ENCODE measurements at regions not wholly inside any gene's neighbourhood (a gene's known extent, or its start where the extent isn't known, plus 50 kb on each side); places are given as distances from the start of the nearest gene placed in this dataset.
A peak's percentile ranks its signal among the peaks of the same experiment; 100 is the strongest.

DNA sequence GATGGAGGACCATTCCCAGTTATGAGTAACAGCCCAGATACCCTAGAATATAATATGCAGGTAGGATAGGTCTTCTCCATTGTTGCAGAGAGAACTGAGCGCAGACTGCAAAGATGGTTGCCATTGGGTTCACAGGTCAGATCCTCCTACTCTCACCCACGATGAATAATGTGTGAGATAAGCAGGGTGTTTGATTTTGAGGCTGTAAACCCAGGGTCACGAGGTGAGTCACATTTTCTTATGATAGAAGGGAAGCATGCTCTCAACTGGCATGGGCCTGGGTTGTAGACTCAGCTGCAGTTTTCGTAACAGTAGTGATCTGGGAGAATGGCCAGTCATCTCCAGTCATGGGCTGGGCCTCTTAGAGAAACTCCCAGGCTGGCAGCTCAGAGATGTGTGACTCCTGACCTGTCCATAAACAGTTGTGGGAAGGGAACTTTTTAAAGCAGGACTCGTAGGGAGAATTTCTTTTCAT is 74.2 kb downstream of the CD164 start:
- TF ChIP-seq EP300 (IDR thresholded peaks at IDR 0.05) (no peak), POLR2AphosphoS5 (IDR thresholded peaks at IDR 0.05) (peak; percentile 43)
- 36 to 58% methylated on average over 4 to 5 of the region's 5 CpGs for WGBS, 2 donors (ENCODE audit: low coverage in 1 of 2)
- peak; percentile 89 for ATAC-seq
- Histone ChIP-seq H3K9me3 (no peaks in the 10 kb centered on the region), H3K27ac (peak overlapping the region in 1 of 4 donors; percentile 18), H3K4me1 (peaks cover 3 to 30% (median 5%) of the 10 kb centered on the region in 3 donors), H3K27me3 (no peaks in the 10 kb centered on the region), H3K4me3 (no peak overlapping the region), H3K36me3 (no peaks in the 10 kb centered on the region)

GRCh38 chr6:109306733-109307132 is 75.5 kb downstream of the CD164 start:
- no peak overlapping the region for H3K4me3 ChIP-seq
- H3K27ac ChIP-seq = no peak overlapping the region
- no peak for TF ChIP-seq POLR2AphosphoS5 (IDR thresholded peaks at IDR 0.05)
- TF ChIP-seq, protein P1, sequence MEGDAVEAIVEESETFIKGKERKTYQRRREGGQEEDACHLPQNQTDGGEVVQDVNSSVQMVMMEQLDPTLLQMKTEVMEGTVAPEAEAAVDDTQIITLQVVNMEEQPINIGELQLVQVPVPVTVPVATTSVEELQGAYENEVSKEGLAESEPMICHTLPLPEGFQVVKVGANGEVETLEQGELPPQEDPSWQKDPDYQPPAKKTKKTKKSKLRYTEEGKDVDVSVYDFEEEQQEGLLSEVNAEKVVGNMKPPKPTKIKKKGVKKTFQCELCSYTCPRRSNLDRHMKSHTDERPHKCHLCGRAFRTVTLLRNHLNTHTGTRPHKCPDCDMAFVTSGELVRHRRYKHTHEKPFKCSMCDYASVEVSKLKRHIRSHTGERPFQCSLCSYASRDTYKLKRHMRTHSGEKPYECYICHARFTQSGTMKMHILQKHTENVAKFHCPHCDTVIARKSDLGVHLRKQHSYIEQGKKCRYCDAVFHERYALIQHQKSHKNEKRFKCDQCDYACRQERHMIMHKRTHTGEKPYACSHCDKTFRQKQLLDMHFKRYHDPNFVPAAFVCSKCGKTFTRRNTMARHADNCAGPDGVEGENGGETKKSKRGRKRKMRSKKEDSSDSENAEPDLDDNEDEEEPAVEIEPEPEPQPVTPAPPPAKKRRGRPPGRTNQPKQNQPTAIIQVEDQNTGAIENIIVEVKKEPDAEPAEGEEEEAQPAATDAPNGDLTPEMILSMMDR (IDR thresholded peaks at IDR 0.05) = no peak
- no peak for TF ChIP-seq POLR2A (IDR thresholded peaks at IDR 0.05)
- no peak for TF ChIP-seq EP300 (IDR thresholded peaks at IDR 0.05)
- peaks cover 3 to 38% (median 5%) of the 10 kb centered on the region in 3 donors for H3K4me1 ChIP-seq
- no peaks in the 10 kb centered on the region for H3K9me3 ChIP-seq
- no peaks in the 10 kb centered on the region for H3K27me3 ChIP-seq
- no peak for ATAC-seq
- 100% methylated on average over 1 to 2 of the region's 2 CpGs for WGBS, 2 donors (ENCODE audit: low coverage in 1 of 2)
- H3K36me3 ChIP-seq = no peaks in the 10 kb centered on the region

DNA sequence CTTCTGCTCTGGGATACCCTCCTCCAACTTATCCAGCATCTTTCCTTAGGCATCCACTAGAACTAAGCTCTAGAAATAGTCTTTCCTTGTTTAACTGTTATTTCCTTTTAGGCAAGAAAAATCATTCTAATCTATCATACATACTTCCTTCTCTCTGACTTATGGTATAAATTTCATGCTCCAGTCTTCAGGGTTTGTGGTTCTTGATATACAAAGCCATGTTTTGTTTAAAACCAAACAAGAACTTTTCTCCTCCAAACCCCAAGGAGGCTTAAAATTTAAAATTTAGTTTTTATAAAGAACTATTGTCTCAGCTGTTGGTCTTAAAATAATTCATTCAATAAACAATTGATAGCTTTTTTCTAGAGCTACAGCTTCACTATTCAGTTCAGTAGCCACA is 77.2 kb downstream of the CD164 start:
- Histone ChIP-seq H3K27me3 (no peaks in the 10 kb centered on the region), H3K27ac (peak overlapping the region in 3 of 4 donors; percentile 71 to 79 (median 74)), H3K9me3 (no peaks in the 10 kb centered on the region), H3K4me3 (no peak overlapping the region), H3K36me3 (no peaks in the 10 kb centered on the region), H3K4me1 (peaks cover 11 to 54% (median 11%) of the 10 kb centered on the region in 3 donors)
- no peak for TF ChIP-seq POLR2A (IDR thresholded peaks at IDR 0.05)
- TF ChIP-seq POLR2AphosphoS5 (IDR thresholded peaks at IDR 0.05) = no peak
- no peak for TF ChIP-seq EP300 (IDR thresholded peaks at IDR 0.05)
- TF ChIP-seq, protein P1 (IDR thresholded peaks at IDR 0.05) = no peak
- ATAC-seq = no peak

DNA sequence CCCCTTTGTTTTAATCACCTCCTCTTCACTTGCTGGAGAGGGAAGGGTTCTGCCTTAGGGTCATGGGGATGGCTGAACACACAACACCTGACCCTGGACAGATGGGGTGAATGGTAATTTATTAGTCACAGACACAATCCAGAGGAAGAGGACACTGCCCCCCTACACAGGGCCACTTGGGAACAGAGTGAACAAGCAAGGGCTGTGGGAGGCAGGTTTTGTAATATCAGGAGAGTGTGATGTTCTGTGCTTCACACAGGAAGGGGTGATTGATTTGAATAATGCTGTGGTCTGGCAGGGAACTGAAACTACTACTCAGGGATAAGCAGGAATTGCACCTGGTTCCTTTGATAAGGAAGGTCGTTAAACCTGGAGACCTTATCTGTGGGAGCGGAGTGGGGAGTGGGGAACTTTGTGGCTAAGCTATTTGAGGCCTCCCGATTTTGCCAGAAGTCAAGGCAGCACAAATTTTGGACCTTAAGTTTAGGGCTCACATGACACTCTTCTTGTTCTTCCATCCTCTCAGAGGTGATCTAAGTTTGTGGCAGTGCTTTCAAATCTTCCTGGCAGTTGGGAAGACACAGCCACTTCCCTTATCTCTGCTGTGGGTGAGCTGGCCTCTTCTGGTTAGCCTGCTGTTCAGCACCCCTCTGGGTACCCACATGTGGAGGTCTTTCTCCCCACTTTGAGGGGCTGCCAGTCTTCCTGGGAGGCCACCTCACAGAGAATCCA is 77.8 kb downstream of the CD164 start:
- TF ChIP-seq POLR2AphosphoS5 (IDR thresholded peaks at IDR 0.05) (peak; percentile 10), EP300 (IDR thresholded peaks at IDR 0.05) (no peak)
- no peaks in the 10 kb centered on the region for H3K27me3 ChIP-seq
- peaks cover 11 to 60% (median 11%) of the 10 kb centered on the region in 3 donors for H3K4me1 ChIP-seq
- no peaks in the 10 kb centered on the region for H3K9me3 ChIP-seq
- peak overlapping the region; percentile 16 to 79 (median 72) for H3K27ac ChIP-seq
- ATAC-seq = no peak
- 28 to 43% methylated on average over 2 to 3 of the region's 3 CpGs for WGBS, 2 donors (ENCODE audit: low coverage in 1 of 2)
- no peaks in the 10 kb centered on the region for H3K36me3 ChIP-seq
- H3K4me3 ChIP-seq = no peak overlapping the region

DNA sequence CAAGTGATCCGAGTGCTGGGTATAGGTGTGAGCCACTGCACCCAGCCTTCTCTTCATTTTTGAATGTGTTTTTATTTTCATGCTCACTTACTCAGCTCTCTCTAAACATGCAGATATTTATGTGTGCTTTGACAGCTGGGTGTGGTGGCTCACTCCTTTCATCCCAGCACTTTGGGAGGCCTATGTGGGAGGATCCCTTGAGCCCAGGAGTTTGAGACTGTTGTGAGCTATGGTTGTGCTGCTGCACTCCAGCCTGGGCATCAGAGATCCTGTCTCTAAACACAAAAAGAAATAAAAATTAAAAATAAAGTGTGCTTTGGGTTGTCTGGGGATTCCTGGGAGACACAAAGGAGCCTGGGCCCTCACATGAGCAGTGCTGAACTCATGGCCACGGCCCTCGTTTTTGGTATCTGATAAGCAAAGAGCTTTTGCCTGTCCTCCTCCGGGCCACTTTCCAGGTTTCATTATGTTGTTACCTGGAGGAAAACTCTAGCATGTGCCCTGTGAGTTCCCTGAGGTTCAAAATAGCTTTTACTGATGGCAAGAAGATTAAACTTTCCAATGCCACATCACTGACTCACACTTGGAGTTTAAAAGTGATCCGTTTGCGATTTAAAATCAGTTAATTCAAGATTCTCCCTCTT is 78.5 kb downstream of the CD164 start:
- Histone ChIP-seq H3K4me3 (no peak overlapping the region), H3K4me1 (peaks cover 11 to 67% (median 11%) of the 10 kb centered on the region in 3 donors), H3K27me3 (no peaks in the 10 kb centered on the region), H3K36me3 (no peaks in the 10 kb centered on the region), H3K9me3 (no peaks in the 10 kb centered on the region), H3K27ac (peak overlapping the region; percentile 16 to 79 (median 72))
- WGBS, 2 donors (ENCODE audit: low coverage in 1 of 2) = 50 to 53% methylated on average over 3 to 6 of the region's 6 CpGs
- TF ChIP-seq POLR2AphosphoS5 (IDR thresholded peaks at IDR 0.05) (no peak), EP300 (IDR thresholded peaks at IDR 0.05) (no peak), POLR2A (IDR thresholded peaks at IDR 0.05) (no peak)
- TF ChIP-seq, protein P1 (IDR thresholded peaks at IDR 0.05) = no peak
- ATAC-seq = no peak
